Amygdala (tissue), 56 donors: ENCODE measurements at regions not wholly inside any gene's neighbourhood (a gene's known extent, or its start where the extent isn't known, plus 50 kb on each side); places are given as distances from the start of the nearest gene placed in this dataset.
"Not testable (repeated sequence)": the region's sequence is repeated elsewhere in the genome, so short reads cannot be mapped to it uniquely, and the experiment has no call there.

Experiments used
- DNase-seq, 56 donors: peaks; one replicate each; lab custom pipeline; 2025; lab: John Stamatoyannopoulos, UW

- no peak for DNase-seq
These were observed 346.3 kb upstream of the ADARB2 start for GRCh38 chr10:2083591-2083990.

DNA sequence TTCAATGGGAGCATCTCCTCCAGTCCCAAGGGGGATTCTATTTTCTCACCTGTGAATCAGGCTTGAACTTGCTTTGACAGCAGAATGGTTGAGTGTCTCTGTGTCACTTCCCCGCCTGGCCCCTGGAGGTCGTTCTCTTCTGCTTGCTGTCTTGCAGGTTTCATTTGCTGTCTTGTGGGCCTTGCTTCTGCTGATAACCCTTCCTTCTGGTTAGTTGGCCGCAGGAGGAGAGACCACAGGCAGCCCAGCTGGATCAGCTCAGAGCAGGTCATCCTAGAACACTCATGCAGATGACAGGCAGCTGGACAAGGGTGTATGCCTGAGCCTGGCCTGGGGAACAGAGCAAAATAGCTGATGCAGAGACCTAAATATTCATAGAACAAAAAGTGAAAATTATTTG lies 344.2 kb upstream of the ADARB2 start:
- no peak for DNase-seq

- no peak for DNase-seq
These were observed 342.3 kb upstream of the ADARB2 start for GRCh38 chr10:2079603-2080078.

- no peak for DNase-seq
These were observed 339.9 kb upstream of the ADARB2 start for GRCh38 chr10:2077231-2077630.

DNA sequence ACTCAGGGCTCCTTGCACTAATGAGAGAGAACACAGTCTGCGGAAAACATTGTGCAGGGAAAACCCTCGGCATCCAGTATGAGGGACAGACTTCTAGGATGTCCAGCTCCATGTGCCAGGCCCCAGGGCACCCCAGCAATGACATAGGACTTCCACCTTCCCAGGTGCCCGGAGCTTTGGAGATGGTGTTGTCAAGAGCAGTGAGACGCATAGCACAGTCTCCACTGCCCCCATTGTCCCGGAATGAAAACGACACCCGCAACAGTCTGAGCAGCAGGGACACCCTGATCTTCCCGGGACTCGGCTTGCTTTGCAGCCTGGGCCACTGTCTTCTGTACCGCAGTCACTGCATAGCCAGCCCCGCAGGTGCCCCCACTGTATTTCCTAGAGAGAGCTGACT lies 339.2 kb upstream of the ADARB2 start:
- no peak for DNase-seq

DNA sequence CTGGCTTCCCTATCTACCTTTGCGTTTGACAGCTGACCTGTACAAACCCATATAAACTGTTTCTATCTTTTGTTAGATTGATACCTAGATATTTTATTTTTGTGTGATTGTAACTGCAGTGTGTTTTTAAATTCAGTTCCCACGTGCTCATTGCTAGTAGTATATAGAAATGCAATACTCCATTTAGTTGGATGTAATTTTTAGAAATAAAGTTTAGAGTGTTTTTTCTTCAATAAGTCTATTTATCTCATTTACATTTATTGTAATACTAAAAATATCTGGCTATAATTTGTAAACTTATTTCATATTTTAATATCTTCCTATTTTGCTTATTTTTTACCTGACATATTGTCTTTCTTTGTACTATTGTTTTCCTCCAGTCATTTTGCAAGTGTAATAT lies 329.7 kb upstream of the ADARB2 start:
- no peak for DNase-seq

DNA sequence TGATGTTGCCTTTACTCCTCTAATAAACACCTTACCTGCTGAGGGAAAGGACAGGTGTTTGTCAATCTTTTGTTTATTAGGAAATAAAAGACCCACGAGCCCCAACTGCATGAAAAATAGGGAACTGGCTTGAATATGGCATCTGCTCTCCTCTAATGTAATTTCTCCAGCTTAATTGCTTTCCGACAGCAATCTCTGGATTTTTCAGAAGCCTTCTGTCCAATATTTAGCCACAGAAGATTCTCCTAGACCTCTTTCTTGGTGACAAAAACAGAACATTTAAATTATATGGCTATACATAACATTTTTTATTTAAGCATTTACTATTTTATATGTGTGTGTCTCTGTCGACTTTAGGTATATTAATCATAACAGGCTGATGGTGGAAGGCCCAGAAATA lies 317.4 kb upstream of the ADARB2 start:
- no peak for DNase-seq

DNA sequence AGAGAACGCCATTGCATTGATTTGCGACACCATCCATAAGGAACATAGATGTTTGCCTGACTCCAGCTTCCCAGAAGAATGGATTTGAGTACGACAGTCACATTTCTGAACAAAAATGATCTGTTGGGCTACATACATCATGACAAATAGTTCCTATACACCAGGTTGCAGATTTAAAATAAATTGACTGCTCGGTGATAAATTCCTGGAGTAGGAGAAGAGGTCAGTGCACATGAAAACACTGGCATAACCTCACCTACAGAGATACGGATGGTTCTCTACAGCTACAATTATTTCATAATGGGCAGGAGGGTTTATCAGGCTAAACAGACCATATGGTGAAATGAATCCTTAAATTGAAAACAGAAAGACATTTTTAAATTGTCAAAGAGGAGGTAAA lies 316.5 kb upstream of the ADARB2 start:
- DNase-seq: no peak

- no peak for DNase-seq
These were observed 313.8 kb upstream of the ADARB2 start for GRCh38 chr10:2051108-2051507.

- no peak for DNase-seq
These were observed 312.2 kb upstream of the ADARB2 start for GRCh38 chr10:2049560-2049959.

GRCh38 chr10:2048337-2048973 lies 311.1 kb upstream of the ADARB2 start:
- no peak for DNase-seq

GRCh38 chr10:2047679-2048078 lies 310.4 kb upstream of the ADARB2 start:
- no peak for DNase-seq

- DNase-seq: no peak
These were observed 306.1 kb upstream of the ADARB2 start for GRCh38 chr10:2043379-2043778.

DNA sequence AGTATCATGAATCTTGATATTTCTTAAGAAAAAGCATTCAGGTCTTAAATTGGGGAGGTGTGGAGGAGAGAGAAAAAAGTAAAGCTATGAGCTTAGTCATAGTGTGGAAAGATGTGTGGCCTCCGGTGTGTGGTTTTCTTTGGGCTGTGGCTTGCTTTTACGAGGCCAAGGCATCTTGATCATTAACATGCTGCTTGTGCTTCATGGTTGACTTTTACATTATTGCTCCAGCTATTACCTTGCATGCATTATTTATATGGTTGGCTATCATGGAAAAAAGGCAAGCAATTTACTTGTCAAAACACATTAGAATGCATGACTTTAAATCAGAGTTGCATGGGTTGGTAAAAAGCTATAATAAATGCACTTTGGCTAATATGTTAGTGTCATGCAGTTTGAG lies 300.7 kb upstream of the ADARB2 start:
- DNase-seq: no peak

- no peak for DNase-seq
These were observed 299.9 kb upstream of the ADARB2 start for GRCh38 chr10:2037246-2037645.

DNA sequence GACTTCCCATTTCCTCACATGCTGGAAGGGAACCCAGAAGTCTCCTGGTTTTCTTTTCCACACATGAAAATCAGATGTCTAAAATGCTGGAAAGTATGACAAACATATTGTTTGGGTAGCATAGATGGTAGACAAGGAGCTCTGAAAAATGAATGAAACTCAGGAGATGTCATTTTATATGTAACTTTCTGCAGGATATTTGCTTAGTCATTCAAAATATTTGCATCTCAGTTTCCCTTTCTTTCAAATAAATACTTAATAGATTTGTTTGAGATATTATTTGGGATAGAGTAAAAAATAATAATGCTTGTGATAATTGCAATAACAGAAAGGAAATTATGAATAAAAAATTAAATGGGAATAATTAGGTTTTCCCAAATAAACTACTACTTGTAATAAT lies 298.9 kb upstream of the ADARB2 start:
- DNase-seq: no peak

DNA sequence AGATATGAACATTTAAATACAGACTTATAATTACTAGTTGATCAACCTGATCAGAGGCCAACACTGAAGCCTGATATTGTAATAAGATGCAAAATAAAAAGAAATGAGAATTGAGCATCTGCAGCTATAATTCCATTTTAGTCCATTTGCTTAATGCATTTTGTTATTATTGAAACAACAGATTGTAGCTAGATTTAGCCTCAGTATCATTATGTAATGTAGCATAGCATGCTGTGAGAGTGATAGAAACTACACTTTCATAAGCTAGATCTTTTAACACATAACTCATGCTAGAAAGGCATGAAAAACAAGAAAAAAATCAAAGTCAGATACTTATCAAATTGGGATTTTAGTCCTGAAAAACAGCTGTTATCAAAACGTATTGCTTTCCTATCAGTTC lies 292.7 kb upstream of the ADARB2 start:
- DNase-seq: no peak

DNA sequence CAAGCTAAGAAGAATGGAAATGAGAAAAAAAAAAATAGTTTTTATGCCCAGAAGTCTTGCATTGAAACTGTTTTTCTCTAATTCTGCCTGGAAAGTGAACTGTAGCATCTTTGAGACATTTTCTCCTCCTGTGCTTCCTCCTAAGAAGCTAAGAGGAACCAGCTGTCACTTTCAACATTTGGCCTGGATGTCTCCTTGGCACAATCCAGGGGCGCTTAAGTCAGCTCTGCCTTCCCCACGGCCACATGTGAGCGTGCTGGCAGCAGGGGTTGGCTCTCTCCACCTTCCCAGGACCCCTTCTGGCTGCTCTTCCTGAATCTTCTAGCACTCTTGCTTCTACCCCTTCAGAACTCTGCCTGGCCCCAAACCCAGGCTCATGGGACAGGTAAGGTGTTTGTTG lies 289.6 kb upstream of the ADARB2 start:
- DNase-seq: no peak

- DNase-seq: not testable (repeated sequence)
These were observed 287.4 kb upstream of the ADARB2 start for GRCh38 chr10:2024750-2025149.

DNA sequence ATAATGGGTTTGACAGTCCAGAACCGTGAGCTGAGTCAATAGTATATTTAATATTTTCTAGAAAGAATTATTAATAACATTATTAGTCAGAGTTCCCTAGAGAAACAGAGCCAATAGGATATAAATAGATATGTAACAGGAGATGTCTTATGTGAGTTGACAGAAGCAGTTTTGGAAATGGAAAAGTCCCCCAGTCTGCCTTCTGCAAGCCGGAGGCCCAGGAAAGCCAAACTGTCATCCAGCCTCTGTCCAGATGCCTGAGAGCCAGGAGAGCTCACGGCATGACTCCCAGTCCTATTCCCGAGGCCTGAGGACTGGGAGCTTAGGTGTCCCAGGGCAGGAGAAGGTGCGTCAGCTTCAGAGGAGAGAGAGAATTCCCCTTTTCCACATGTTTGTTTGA lies 286.4 kb upstream of the ADARB2 start:
- no peak for DNase-seq

DNA sequence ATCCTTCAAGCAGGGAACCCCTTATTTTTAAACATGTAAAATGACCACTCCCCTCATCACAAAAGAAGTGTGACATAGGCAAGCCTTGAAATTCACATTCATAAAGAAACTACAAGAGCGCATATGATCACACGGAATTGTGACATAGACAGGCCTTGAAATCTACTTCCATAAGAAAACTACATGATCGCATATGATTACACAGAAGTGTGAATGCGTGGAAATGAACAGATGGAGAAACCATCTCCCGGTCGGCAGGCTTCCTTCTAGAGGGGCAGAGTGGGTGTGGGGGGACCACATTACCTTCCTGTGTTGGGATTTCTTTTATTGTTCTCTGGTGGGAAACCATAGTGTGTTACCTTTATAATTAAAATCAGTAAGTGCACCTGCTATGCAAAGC lies 285.1 kb upstream of the ADARB2 start:
- no peak for DNase-seq

DNA sequence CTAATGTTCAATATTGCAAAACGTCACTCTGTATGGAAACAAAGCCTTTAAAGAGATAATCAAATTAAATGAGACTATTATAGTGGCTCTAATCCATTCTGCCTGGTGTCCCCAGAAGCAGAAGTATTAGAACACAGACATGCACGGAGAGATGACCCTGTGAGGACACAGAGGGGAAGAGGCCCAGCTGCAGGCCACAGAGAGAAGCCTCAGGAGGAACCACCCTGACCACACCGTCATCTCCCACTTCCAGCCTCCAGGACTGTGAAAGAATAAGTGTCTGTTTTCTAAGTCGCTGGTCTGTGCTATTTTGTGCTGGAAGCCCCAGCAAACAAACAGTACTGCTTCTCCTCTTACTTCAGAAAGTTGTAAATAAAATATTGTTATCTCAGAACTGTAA lies 283.5 kb upstream of the ADARB2 start:
- DNase-seq: no peak

DNA sequence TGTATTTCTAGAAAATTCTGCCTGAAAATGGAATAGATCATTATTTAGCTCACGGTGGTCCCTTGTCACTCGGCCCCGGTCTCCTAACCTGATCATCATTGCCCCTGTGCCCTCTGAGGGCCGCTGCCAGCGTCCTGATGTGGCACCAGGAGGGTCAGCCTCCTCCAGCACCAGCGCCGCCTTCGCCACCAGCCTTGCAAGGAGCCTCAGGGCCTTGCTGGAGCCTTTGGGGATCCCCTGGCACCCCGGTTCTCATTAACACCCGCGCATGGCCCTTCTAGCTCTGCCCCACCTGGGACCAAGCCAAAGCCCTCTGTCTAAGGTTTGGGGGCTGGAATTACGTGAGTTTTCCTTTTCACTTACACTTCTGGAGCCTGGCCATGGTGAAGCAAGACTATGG lies 282.5 kb upstream of the ADARB2 start:
- DNase-seq: no peak
